ENCODE measurements at regions not wholly inside any gene's neighbourhood (a gene's known extent, or its start where the extent isn't known, plus 50 kb on each side); places are given as distances from the start of the nearest gene placed in this dataset.

DNA sequence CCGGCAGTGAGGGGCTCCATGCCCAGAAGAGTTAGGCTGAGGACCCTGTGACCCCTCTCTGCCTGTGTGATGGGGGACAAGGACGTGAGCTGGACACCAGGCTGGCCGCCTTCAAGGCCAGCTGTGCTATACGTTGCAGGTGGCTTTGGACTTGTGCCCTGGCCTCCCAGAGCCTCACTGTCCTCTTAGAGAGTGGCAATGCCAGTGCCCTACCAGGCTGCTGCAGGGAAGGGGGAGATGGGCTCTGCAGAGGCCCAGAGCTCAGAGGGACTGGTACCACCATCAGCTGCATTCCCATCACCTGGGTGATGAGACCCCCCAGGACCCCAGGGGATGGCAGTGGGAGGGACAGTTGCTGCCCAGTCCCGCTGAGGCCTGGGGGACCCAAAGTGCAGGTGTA lies 90.4 kb upstream of the SHISAL1 start:
- WGBS (ENCODE audit: insufficient coverage, insufficient replicate concordance, low lambda C conversion rate, missing lambda C conversion rate): 12% methylated on average over 5 of the region's 5 CpGs
- H3K79me2 ChIP-seq (ENCODE audit: control insufficient read depth, insufficient read depth, low read length): no peaks in the 10 kb centered on the region
- POLR2A ChIA-PET: no interaction called here
- no peak overlapping the region for H3K4me2 ChIP-seq (ENCODE audit: control insufficient read depth, insufficient read depth)
- no peak overlapping the region for H3K4me3 ChIP-seq
- no peaks in the 10 kb centered on the region for H3K9me3 ChIP-seq (replicated peaks; ENCODE audit: control insufficient read depth, insufficient read depth, low read length)
- no peak overlapping the region for H2AFZ ChIP-seq (ENCODE audit: control insufficient read depth, low read depth, low read length)
- H3K4me1 ChIP-seq (ENCODE audit: control insufficient read depth, insufficient read depth, low read length): no peaks in the 10 kb centered on the region
- SMC1A ChIA-PET (ENCODE audit: uncharacterized antibody, unreplicated experiment): no interaction called here
- BruUV-seq (replicated peaks): no TSS peak
- FAIRE-seq: no peak
- intact Hi-C loops (cut with micrococcal nuclease; ENCODE audit: unreplicated experiment): no loop called here
- no peak for ATAC-seq
- no peaks in the 10 kb centered on the region for H4K20me1 ChIP-seq (ENCODE audit: control insufficient read depth, insufficient read depth)
- no peak overlapping the region for H3K27ac ChIP-seq (ENCODE audit: control insufficient read depth, insufficient read depth)
- H3K9ac ChIP-seq (ENCODE audit: control insufficient read depth, insufficient read depth, low read length): no peak overlapping the region
- CTCF ChIA-PET: no interaction called here
- no peaks in the 10 kb centered on the region for H3K36me3 ChIP-seq (ENCODE audit: control insufficient read depth in 2 of 2, insufficient read depth in 2 of 2, low read length in 1 of 2)
- RAD21 ChIA-PET (ENCODE audit: unreplicated experiment): no interaction called here
- no peaks in the 10 kb centered on the region; a peak in 2 of 4 replicates for H3K27me3 ChIP-seq (replicated peaks in 1 of 2; ENCODE audit: control insufficient read depth in 2 of 2, insufficient read depth in 2 of 2, low read length in 1 of 2)
- DNase-seq (ENCODE audit: low read depth, low spot score): no peak
- in situ Hi-C loops (cut with MboI): no loop called here
- TF ChIP-seq IKZF1 (conservative IDR thresholded peaks at IDR 0.05) (no peak), JUNB (IDR thresholded peaks at IDR 0.05) (no peak), LARP7 (IDR thresholded peaks at IDR 0.05) (no peak), BACH1 (IDR thresholded peaks at IDR 0.05; ENCODE audit: borderline replicate concordance) (no peak), SRF (IDR thresholded peaks at IDR 0.05; ENCODE audit: low read depth in 2 of 2, low read length in 2 of 2) (no peak), NBN (IDR thresholded peaks at IDR 0.05) (no peak), RAD51 (IDR thresholded peaks at IDR 0.05) (no peak), JUND (IDR thresholded peaks at IDR 0.05; ENCODE audit: low read depth, low read length) (no peak), FOXM1 (IDR thresholded peaks at IDR 0.05; ENCODE audit: low read depth, low read length) (no peak), DPF2 (IDR thresholded peaks at IDR 0.05) (no peak), MYC (IDR thresholded peaks at IDR 0.05; ENCODE audit: insufficient read depth, insufficient read length, insufficient replicate concordance, low read length, severe bottlenecking) (no peak)
- TF ChIP-seq, protein P1, sequence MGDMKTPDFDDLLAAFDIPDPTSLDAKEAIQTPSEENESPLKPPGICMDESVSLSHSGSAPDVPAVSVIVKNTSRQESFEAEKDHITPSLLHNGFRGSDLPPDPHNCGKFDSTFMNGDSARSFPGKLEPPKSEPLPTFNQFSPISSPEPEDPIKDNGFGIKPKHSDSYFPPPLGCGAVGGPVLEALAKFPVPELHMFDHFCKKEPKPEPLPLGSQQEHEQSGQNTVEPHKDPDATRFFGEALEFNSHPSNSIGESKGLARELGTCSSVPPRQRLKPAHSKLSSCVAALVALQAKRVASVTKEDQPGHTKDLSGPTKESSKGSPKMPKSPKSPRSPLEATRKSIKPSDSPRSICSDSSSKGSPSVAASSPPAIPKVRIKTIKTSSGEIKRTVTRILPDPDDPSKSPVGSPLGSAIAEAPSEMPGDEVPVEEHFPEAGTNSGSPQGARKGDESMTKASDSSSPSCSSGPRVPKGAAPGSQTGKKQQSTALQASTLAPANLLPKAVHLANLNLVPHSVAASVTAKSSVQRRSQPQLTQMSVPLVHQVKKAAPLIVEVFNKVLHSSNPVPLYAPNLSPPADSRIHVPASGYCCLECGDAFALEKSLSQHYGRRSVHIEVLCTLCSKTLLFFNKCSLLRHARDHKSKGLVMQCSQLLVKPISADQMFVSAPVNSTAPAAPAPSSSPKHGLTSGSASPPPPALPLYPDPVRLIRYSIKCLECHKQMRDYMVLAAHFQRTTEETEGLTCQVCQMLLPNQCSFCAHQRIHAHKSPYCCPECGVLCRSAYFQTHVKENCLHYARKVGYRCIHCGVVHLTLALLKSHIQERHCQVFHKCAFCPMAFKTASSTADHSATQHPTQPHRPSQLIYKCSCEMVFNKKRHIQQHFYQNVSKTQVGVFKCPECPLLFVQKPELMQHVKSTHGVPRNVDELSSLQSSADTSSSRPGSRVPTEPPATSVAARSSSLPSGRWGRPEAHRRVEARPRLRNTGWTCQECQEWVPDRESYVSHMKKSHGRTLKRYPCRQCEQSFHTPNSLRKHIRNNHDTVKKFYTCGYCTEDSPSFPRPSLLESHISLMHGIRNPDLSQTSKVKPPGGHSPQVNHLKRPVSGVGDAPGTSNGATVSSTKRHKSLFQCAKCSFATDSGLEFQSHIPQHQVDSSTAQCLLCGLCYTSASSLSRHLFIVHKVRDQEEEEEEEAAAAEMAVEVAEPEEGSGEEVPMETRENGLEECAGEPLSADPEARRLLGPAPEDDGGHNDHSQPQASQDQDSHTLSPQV (IDR thresholded peaks at IDR 0.05): no peak
- TF ChIP-seq, protein P2, sequence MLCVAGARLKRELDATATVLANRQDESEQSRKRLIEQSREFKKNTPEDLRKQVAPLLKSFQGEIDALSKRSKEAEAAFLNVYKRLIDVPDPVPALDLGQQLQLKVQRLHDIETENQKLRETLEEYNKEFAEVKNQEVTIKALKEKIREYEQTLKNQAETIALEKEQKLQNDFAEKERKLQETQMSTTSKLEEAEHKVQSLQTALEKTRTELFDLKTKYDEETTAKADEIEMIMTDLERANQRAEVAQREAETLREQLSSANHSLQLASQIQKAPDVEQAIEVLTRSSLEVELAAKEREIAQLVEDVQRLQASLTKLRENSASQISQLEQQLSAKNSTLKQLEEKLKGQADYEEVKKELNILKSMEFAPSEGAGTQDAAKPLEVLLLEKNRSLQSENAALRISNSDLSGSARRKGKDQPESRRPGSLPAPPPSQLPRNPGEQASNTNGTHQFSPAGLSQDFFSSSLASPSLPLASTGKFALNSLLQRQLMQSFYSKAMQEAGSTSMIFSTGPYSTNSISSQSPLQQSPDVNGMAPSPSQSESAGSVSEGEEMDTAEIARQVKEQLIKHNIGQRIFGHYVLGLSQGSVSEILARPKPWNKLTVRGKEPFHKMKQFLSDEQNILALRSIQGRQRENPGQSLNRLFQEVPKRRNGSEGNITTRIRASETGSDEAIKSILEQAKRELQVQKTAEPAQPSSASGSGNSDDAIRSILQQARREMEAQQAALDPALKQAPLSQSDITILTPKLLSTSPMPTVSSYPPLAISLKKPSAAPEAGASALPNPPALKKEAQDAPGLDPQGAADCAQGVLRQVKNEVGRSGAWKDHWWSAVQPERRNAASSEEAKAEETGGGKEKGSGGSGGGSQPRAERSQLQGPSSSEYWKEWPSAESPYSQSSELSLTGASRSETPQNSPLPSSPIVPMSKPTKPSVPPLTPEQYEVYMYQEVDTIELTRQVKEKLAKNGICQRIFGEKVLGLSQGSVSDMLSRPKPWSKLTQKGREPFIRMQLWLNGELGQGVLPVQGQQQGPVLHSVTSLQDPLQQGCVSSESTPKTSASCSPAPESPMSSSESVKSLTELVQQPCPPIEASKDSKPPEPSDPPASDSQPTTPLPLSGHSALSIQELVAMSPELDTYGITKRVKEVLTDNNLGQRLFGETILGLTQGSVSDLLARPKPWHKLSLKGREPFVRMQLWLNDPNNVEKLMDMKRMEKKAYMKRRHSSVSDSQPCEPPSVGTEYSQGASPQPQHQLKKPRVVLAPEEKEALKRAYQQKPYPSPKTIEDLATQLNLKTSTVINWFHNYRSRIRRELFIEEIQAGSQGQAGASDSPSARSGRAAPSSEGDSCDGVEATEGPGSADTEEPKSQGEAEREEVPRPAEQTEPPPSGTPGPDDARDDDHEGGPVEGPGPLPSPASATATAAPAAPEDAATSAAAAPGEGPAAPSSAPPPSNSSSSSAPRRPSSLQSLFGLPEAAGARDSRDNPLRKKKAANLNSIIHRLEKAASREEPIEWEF (IDR thresholded peaks at IDR 0.05; ENCODE audit: insufficient replicate concordance, low read depth, low read length): no peak
- TF ChIP-seq, protein P3, sequence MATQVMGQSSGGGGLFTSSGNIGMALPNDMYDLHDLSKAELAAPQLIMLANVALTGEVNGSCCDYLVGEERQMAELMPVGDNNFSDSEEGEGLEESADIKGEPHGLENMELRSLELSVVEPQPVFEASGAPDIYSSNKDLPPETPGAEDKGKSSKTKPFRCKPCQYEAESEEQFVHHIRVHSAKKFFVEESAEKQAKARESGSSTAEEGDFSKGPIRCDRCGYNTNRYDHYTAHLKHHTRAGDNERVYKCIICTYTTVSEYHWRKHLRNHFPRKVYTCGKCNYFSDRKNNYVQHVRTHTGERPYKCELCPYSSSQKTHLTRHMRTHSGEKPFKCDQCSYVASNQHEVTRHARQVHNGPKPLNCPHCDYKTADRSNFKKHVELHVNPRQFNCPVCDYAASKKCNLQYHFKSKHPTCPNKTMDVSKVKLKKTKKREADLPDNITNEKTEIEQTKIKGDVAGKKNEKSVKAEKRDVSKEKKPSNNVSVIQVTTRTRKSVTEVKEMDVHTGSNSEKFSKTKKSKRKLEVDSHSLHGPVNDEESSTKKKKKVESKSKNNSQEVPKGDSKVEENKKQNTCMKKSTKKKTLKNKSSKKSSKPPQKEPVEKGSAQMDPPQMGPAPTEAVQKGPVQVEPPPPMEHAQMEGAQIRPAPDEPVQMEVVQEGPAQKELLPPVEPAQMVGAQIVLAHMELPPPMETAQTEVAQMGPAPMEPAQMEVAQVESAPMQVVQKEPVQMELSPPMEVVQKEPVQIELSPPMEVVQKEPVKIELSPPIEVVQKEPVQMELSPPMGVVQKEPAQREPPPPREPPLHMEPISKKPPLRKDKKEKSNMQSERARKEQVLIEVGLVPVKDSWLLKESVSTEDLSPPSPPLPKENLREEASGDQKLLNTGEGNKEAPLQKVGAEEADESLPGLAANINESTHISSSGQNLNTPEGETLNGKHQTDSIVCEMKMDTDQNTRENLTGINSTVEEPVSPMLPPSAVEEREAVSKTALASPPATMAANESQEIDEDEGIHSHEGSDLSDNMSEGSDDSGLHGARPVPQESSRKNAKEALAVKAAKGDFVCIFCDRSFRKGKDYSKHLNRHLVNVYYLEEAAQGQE (IDR thresholded peaks at IDR 0.05; ENCODE audit: low read depth, low read length): no peak

Data from GM12878 (cell line).